Caco-2 (cell line): ENCODE measurements at regions not wholly inside any gene's neighbourhood (a gene's known extent, or its start where the extent isn't known, plus 50 kb on each side); places are given as distances from the start of the nearest gene placed in this dataset.
"Not testable (repeated sequence)": the region's sequence is repeated elsewhere in the genome, so short reads cannot be mapped to it uniquely, and the experiment has no call there.

Source experiments
- BruUV-seq: library from RNA; stranded (reverse); fragments of 400-500 nt; replicated peaks from 2 replicates; lab custom pipeline; 2021; lab: Mats Ljungman, UMichigan
- CTCF ChIA-PET: fragments of 300-600 bp; sonication (Branson Sonifier 250); formaldehyde crosslinking; loops from one replicate; lab custom pipeline; 2022; ENCODE audit warnings: antibody characterized with exemption; lab: Charles Lee
- POLR2A ChIA-PET: fragments of 300-600 bp; sonication (Branson Sonifier 250); formaldehyde crosslinking; loops from one replicate; lab custom pipeline; 2022; ENCODE audit warnings: antibody characterized with exemption; lab: Charles Lee
- DNase-seq, 2 experiments: peaks; one replicate each; pipeline versions ENCODE4 v3.0.0 to v3.0.0-alpha.2; 2020 to 2022
- H3K27me3 ChIP-seq: replicated peaks from 2 replicates; pipeline ENCODE4 v1.6.0; 2011; ENCODE audit warnings: low read length; ENCODE audit not compliant: control insufficient read depth, insufficient read depth
- H3K36me3 ChIP-seq: 2 replicates; pipeline ENCODE4 v1.5.1; 2011; ENCODE audit warnings: low read length; ENCODE audit not compliant: control insufficient read depth, insufficient read depth
- H3K4me1 ChIP-seq: fragments of 250-450 bp; sonication (Bioruptor Pico); 2 replicates; pipeline ENCODE4 v1.5.1; 2020; ENCODE audit warnings: mild to moderate bottlenecking
- H3K4me3 ChIP-seq: 2 replicates; pipeline ENCODE4 v1.5.1; 2011; ENCODE audit warnings: low read depth, mild to moderate bottlenecking, control low read depth, low read length
- H3K9me3 ChIP-seq: fragments of 250-450 bp; sonication (Bioruptor Pico); 2 replicates; pipeline ENCODE4 v1.5.1; 2020; ENCODE audit warnings: mild to moderate bottlenecking, moderate library complexity
- H3K27ac Mint-ChIP-seq: one replicate; pipeline ENCODE4 v1.8.0; 2022; ENCODE audit warnings: mixed read lengths; ENCODE audit not compliant: unreplicated experiment
- H3K27me3 Mint-ChIP-seq: one replicate; pipeline ENCODE4 v1.8.0; 2022; ENCODE audit warnings: mixed read lengths; ENCODE audit not compliant: insufficient read depth, unreplicated experiment
- H3K36me3 Mint-ChIP-seq: one replicate; pipeline ENCODE4 v1.8.0; 2022; ENCODE audit warnings: mild to moderate bottlenecking, mixed read lengths; ENCODE audit not compliant: insufficient read depth, unreplicated experiment
- H3K4me1 Mint-ChIP-seq: one replicate; pipeline ENCODE4 v1.8.0; 2022; ENCODE audit warnings: low read depth, mixed read lengths; ENCODE audit not compliant: unreplicated experiment
- H3K4me3 Mint-ChIP-seq: one replicate; pipeline ENCODE4 v1.8.0; 2022; ENCODE audit warnings: mild to moderate bottlenecking, moderate library complexity, mixed read lengths; ENCODE audit not compliant: unreplicated experiment
- H3K9me3 Mint-ChIP-seq: one replicate; pipeline ENCODE4 v1.8.0; 2022; ENCODE audit warnings: mixed read lengths; ENCODE audit not compliant: unreplicated experiment
- CTCF ChIP-seq, 2 experiments: fragments of 200-600 bp in 1 of 2; IDR thresholded peaks; 1 replicate in 1 of 2; 2 replicates in 1 of 2; pipeline versions ENCODE4 v1.5.1 to v1.8.0; 2011 to 2022; ENCODE audit warnings: antibody characterized with exemption in 1 of 2, control low read depth in 1 of 2, inconsistent platforms in 1 of 2, low read depth in 1 of 2, low read length in 1 of 2, mild to moderate bottlenecking in 1 of 2, moderate library complexity in 1 of 2; ENCODE audit not compliant: insufficient read depth in 1 of 2, severe bottlenecking in 1 of 2, unreplicated experiment in 1 of 2
- intact Hi-C: fragments of 100-400 bp; cut with micrococcal nuclease; formaldehyde crosslinking; loops from one replicate; pipeline ENCODE4 v1.10.0; 2022; ENCODE audit not compliant: unreplicated experiment

GRCh38 chr6:81876971-81877370, 124.5 kb upstream of the TENT5A start:
- peaks cover 20% of the 10 kb centered on the region for H3K4me1 ChIP-seq
- H3K27me3 ChIP-seq: no peaks in the 10 kb centered on the region
- H3K9me3 ChIP-seq: peaks cover 2% of the 10 kb centered on the region
- Mint-ChIP-seq H3K27ac (no peak overlapping the region), H3K36me3 (no peaks in the 10 kb centered on the region), H3K4me3 (no peak overlapping the region), H3K9me3 (peaks cover 12% of the 10 kb centered on the region), H3K27me3 (no peaks in the 10 kb centered on the region), H3K4me1 (peaks cover 6% of the 10 kb centered on the region)
- no peak for DNase-seq
- no peak overlapping the region for H3K4me3 ChIP-seq
- POLR2A ChIA-PET: no interaction called here
- CTCF ChIA-PET: no interaction called here
- TF ChIP-seq CTCF (IDR thresholded peaks at IDR 0.05; ENCODE audit: insufficient read depth in 1 of 2, low read depth in 1 of 2, low read length in 1 of 2, severe bottlenecking in 1 of 2, unreplicated experiment in 1 of 2): no peak
- intact Hi-C loops: no loop called here
- no TSS peak for BruUV-seq
- H3K36me3 ChIP-seq: no peaks in the 10 kb centered on the region; the same call in 1 of the 2 replicates

- Histone ChIP-seq H3K36me3 (no peaks in the 10 kb centered on the region; the same call in 1 of the 2 replicates), H3K4me3 (no peak overlapping the region), H3K4me1 (peaks cover 10% of the 10 kb centered on the region), H3K27me3 (no peaks in the 10 kb centered on the region), H3K9me3 (peaks cover 5% of the 10 kb centered on the region)
- ChIA-PET CTCF (no interaction called here), POLR2A (no interaction called here)
- no peak for DNase-seq
- H3K36me3 Mint-ChIP-seq: no peaks in the 10 kb centered on the region
- H3K9me3 Mint-ChIP-seq: peaks cover 23% of the 10 kb centered on the region
- intact Hi-C loops: no loop called here
- TF ChIP-seq CTCF (IDR thresholded peaks at IDR 0.05; ENCODE audit: insufficient read depth in 1 of 2, low read depth in 1 of 2, low read length in 1 of 2, severe bottlenecking in 1 of 2, unreplicated experiment in 1 of 2): no peak
- no peaks in the 10 kb centered on the region for H3K27me3 Mint-ChIP-seq
- no peak overlapping the region for H3K4me3 Mint-ChIP-seq
- H3K4me1 Mint-ChIP-seq: peaks cover 6% of the 10 kb centered on the region
- BruUV-seq: no TSS peak
- H3K27ac Mint-ChIP-seq: no peak overlapping the region
Measured at GRCh38 chr6:81875782-81876293, 123.4 kb upstream of the TENT5A start.

GRCh38 chr6:81869749-81870508, 117.4 kb upstream of the TENT5A start:
- BruUV-seq, intact Hi-C loops, H3K4me3 Mint-ChIP-seq, H3K36me3 Mint-ChIP-seq, H3K4me1 ChIP-seq, H3K4me3 ChIP-seq, H3K9me3 ChIP-seq, H3K36me3 ChIP-seq, POLR2A ChIA-PET, DNase-seq, H3K27me3 ChIP-seq, H3K27ac Mint-ChIP-seq, H3K27me3 Mint-ChIP-seq, CTCF ChIA-PET: not testable (repeated sequence)
- Mint-ChIP-seq H3K4me1 (peaks cover 21% of the 10 kb centered on the region), H3K9me3 (peaks cover 29% of the 10 kb centered on the region)
